GM21529 (cell line): ENCODE measurements at regions not wholly inside any gene's neighbourhood (a gene's known extent, or its start where the extent isn't known, plus 50 kb on each side); places are given as distances from the start of the nearest gene placed in this dataset.

ENCODE experiments used
- ATAC-seq: cut with Tn5 transposase; IDR thresholded peaks from one replicate; pipeline ENCODE4 v1.9.1; 2021; ENCODE audit not compliant: unreplicated experiment

DNA sequence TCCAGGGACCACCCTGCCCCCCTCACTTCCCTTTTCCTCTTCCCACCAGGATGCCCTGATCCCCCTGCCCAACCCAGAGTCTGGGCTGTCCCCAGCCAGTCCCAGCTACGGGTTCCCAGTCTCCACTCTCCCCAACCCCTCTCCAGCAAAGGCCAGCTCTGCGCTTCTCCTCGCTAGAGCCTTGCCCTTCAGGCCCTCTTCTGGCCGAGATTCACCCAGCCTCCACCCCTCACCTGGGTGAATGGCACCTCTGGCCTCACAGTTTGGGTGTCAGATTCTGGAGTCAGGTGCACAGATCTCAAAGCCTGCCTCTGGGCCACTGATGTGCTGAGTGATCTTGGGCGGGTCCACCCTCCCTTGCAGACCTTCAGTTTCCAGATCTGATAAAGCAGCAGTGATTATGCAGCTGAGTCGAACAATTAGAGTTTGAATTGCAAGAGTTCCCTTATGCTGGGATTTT, 185.6 kb upstream of the TNRC6C start:
- no peak for ATAC-seq

DNA sequence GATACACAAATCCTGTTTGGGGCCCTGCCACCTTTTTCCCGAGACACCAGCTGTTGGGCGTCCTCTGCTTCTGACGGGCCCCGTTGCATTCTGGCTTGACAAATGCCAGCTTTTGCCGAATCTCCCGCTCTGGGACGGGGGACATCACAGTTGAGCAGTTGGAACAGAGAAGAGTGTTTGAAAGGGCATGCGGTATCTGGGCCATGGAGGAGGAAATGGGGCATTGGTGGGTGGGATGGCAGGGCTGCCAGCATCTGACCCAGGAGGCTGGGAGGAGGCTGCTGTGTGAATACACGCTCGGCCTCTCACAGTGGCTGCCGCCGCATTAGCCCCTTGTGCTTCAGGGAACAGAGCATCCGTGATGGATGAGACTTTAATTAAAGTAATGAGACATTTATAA, 184.3 kb upstream of the TNRC6C start:
- no peak for ATAC-seq

DNA sequence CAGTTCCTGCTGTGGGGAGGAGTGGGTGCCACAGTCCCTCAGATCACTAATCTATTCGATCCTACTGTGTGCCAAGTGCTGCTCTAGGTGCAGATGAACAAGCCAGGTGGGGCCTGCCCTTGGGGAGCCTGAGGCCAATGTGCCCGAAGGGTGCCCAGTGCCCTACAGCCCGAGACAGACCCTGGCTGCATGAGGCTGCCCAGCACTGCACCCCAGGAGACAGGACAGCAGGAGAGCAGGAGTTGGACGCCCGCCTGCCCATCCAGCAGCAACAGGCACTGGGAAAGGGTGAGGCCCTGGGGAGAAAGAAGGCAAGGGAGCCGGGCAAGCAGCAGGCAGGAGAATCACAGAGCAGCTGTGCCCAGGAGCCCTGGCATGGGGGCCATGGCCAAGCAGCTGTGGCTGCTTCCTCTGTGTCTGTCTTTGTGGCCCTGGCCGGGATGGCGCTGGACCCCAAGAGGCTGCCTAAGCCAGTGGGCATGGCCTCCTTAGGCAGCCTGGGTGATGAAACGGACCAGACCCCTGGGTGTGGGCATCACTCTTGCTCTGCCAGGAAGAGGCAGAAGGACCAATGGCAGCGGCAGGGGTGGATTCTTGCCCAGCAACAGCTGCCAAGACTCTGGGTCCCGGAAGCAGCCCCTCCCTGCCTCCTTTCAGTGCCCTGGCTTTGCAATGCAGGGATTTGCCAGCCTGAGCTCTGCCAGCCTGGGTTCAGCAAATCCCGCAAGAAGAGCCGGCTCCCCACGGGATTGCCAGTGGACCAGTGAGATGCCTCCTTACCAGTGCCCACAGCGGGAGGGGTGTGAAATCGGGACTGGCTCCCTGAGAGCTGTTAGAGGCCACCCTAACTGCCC, 179.6 kb upstream of the TNRC6C start:
- no peak for ATAC-seq

DNA sequence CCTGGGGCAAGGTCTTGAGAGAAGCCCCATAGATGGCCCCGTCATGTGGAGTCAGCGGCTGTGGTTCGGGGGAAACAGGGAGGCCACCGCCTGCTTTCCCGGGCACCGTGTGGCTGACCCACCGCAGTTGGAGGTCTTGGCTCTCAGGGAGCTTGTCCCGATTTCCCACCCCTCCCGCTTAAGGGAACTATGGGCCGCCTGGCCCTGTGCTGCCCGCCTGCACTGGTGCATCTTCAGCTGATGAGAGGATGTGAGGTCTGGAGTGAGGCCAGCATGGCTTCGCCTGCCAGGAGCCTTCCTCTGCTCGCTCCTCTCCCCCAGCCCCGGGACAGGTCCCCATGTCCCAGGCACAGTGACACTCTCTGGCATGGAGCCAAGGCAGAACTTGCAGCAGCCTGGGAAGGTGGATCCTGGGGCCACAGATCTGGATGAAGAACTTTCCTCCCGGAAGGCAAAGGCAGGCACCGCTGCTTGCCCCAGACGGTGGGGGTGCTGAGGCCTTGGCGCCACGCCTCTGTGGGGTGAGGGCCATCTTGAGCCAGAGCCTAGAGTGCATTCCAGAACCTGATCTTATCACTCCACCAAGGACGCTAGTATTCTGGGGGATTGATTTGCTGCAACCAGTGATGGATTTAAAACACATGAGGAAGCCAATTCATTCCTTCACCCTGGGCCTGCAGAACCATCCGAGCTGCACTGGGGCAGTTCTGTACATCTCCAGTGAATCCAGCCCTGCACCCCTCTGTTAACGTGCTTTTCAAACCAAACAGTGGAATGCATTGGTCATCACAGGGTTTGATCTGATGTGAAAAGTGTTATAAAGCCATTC, 178.6 kb upstream of the TNRC6C start:
- no peak for ATAC-seq

DNA sequence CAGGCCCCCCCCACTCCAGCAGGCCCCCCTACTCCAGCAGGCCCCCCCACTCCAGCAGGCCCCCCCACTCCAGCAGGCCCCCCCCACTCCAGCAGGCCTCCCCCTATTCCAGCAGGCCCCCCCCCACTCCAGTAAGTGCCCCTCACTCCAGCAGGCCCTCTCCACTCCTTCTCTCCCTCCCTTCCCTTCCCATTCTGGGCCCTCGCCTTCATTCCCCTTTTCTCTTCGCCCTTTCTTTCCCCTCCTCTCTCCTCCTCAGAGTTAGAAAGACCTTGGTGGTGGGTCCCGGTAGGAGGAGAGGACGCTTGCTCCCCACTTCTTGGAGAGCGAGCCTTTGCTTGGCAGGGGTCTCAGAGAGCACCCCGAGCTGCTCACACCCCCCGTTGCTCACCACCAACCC, 177.0 kb upstream of the TNRC6C start:
- no peak for ATAC-seq

DNA sequence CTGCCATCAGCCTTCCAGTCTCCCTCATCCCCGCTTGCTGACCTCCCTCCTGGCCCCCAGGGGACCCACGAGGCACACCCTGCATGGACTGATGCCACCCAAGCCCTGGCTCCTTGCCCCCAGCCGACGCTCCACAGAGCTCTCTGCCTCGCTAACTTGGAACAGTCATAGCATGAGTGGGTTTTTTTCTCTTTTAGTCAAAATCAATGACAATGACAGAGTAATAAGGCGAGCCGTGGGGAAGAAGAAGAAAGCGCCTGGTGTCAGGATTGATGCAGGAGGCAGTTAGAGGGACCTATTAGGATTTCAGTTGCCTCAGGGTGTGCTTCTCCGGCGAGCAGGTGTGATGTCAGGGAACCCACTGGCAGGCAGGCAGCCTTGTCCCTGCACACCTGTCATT, 176.3 kb upstream of the TNRC6C start:
- no peak for ATAC-seq

DNA sequence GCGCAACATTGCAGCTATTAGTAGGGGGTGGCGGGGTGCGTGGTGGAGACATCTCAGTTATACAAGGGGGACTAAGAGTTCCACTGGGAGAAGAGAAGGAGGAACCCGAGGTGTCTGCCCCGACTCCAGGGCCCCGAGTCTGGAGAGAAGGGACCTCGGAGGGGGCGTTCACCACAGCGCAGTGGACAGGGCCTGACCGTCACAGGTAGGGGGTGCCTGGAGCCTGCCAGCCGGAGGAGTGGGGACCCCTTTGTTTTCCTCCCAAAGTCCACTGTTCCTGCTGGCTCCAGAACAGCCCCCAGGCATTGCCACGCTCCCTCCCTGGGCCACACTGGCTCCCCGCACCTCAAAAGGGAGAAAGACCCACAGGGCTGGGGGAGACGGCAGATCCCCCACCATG, 175.9 kb upstream of the TNRC6C start:
- no peak for ATAC-seq

DNA sequence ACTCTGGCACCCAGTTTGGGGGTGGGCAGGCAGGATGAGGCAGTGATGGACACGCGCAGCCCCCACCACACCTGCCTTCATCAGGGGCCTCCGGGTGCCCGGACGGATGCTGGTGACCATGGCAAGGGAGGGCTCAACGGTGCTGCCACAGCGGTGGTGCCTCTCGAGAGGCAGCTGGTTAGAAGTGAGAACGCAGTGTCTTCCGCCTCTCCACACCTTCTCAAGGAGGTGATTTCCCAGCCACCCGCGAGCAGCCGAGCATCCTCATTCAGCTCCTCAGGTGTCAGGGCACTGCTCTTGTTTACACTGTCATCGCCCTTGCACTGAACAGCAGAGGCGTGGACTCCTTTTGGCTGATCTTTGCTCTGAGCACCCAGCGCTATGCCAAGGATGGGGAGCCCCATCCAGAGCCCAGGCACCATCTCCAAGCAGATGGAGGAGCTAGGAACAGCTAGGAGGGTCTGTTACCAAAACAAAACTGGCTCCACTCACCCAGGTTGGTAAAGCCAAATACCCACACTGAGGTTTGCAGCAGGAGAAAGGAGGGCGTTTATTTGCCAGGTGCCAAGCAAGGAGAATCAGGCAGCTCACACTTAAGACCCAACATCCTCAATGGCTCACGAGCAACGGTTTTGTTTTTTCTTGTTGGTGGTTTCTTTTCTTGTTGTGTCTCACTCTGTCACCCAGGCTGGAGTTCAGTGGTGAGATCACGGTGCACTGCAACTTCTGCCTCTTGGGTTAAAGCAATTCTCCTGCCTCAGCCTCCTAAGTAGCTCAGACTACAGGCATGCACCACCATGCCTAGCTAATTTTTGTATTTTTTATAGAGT, 174.3 kb upstream of the TNRC6C start:
- ATAC-seq = no peak

DNA sequence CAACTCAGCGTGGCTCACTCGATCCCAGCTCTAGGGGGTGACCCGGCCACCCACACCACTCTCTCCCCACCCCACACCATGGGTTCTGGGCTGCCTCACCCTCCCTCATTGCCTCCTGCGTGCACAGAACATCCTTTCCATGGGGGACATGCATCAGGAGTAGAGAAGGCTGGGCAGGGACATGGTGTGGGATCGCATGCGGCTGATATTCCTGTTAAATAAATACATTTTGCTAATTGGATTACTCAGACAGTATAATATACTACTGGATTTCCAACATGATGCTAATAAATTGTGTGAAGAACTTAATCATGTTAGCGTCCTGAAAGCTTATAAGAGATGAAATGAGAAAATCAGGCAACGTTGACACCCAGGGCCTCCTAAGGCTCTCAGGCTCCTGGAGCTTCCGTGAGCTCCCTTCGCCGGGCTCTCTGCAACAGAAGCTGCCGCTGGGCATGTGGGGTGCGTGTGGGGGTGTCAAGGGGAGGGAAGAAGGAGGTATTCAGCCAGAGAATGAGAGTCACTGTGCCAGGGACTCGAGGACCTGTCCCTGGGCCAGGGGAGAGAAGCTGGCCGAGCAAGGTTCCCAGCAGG, 173.1 kb upstream of the TNRC6C start:
- no peak for ATAC-seq

DNA sequence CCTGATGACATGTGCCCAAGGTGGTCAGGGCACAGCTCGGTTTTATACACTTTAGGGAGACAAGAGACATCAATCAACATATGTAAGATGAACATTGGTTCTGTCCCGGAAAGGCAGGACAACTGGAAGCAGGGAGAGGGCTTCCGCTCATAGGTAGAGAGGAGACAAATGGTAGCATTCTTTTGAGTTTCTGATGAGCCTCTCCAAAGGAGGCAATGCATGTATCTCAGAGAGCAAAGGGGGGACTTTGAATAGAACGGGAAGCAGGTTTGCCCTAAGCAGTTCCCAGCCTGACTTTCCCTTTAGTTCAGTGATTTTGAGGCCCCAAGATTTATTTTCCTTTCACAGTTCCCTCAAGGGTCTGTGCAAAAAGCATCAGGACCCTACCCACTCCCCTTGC, 172.4 kb upstream of the TNRC6C start:
- ATAC-seq = no peak

DNA sequence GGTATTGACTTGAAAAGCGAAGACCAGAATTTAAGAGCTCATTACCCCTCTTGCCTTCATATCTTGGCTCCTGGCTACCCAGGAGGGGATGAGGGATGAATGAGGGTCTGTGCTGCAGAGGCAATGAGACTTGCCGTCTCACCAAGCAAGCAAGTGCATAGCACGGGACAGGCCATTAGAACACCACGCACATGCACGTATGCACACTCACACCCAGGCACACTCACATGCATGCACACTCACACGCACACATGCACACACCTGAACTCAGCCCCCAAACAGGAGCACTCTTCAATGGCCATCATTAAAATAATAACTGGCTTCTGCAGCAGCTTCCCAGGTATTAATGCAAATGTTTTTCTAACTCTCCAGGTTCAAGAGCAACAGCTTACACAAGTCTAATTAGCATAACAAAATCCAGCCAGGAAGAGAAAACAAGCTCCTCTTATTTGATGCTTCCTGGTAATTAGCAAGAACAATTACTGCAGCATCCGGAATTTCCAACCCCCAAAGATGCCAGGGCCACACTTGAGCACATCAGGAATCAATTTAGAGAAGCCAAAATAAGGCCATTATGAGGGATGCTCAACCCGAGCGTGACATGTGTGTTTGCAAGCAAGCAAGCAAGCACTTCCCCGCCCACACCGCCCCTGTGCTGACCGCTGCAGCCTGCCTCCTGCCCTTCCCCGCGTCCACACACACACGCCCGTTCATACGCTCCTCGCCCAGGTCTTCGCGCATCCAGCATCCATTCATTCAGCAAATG, 171.6 kb upstream of the TNRC6C start:
- no peak for ATAC-seq

DNA sequence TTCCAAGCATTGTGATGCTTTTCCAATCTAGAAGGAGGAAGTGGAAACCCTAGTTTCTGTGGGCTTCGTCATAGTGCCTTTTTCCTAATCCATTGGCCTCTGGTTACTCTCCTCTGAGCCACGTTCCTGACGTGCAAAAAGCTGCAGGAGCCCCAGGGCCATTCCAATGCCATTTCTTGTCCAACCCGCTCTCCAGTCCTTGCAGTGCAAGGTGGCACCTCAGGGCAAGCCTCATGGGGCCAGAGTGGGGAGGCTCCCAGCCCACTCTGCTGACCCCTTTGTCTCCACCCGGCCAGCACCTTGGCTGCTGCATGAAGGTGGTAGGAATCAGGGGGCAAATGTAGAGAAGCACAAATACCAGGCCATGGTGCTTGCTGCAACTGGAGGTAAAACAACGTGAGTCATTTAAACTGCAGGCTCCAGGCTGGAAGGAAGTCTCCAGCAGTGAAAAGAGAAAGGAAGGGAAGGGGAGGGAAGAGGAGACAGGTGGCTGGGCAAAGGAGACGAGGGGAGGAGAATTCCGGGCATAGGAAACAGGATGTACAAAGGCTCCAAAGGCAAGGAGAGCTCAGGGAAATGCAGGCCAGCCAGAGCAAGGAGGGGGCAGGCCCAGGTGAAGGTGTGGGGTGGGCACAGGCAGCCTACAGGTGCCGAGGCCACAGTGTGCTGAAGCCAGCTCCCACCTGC, 168.2 kb upstream of the TNRC6C start:
- no peak for ATAC-seq

DNA sequence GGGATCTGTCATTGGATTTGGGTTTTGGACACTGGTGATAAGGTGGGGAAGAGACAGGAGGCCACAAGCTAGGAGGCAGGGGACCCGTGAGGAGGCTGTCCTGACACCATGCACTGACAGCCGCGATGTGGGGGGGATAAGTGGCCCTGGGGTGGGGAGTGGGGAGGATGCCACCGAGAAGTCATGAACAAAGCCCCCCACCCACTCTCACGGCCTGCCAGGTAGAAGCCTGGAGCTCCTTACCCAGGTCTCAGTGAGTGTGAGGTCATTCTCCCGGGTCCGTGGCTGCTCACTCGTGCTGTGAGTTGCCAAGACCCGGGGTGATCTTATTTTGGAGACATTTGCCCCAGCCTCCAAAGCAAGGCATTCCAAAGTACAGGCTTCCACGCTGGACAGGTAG, 165.9 kb upstream of the TNRC6C start:
- ATAC-seq = no peak

DNA sequence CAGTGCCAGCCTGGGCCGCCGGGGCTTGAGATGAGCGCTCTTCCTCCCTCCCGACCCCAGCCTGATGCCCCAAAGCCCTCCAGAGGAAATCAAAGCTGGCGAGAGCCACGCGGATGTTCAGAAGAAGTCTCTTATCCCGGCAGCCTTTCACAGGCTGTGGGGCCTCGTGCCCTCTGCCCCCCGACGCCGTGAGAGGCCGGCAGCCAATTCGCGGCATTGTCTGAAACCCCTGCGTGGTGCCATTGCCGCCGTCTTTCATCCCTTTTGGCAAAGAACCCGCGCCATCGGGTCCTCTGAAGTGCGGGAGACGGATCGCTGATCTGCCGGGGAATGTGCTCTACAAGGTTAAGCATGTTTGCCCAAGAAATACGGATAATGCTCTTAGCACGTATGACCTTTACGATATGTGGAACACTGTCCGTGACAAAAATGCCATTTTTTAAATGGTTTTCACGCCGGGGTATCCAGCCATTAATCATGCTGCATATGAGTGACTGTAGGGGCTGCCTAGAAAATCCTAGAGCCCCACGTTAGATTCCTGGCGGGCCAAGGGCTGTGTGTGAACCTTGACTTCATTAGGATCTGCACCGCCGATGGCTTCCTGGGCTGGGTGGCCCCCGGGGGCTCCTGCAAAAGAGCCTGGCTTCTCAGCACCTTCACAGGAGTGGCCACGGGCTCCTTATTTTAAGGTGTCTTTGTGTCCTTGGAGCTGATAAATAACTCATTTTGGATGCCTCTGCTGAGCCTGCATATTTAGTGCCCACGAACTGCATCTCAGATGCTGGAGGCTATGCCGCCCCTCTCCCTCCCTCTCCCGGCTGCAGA, 165.1 kb upstream of the TNRC6C start:
- ATAC-seq = no peak

DNA sequence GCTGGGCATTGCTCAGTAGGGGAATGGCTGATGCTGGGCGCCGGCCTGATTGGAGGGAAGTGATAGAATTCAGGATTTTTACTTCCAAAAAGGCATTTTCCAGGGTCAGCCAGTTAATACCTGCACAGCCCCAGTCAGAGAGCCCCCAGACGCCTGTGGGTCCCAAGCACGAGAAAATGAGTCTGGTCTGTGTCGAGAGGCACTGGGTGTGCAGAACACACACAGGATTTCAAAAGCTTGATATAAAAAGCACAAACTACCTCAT, 164.6 kb upstream of the TNRC6C start:
- ATAC-seq = no peak

DNA sequence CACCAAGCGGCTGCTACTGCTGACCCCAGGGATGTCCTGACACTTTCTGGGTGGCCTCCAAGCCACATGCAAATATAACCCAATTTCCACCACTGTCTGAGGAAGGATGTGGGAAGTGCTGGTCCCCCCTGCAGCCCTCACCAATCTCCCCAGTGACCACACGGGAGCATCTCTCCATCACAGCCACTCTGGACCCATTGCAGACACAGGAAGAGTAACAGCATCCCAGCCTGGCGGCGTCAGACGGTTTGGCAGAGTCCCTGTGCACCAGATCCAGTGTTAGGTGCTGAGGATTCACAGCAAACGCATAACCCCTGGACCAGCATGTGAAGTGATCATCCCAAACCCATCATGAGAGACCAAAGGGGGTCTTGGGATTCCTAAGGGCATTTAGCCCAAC, 163.7 kb upstream of the TNRC6C start:
- no peak for ATAC-seq

DNA sequence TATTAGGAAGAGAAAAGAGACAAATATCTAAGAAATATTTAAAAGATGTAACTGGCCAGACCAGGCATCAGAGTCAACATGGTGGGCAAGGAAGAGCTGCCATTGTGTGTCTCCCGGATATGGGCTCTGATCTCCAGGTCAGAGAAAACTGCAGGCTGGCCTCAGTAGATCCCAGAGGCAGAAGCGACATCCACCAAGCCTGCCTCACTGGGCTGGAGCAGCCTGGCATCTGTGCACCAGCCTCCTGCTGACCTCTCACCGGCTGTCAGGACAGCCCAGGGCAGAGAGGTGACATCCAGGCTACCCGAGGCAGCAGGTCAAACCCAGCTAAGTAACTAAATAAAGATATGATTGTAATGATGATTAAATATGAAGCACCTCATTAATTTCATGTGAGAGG, 162.8 kb upstream of the TNRC6C start:
- ATAC-seq = no peak

DNA sequence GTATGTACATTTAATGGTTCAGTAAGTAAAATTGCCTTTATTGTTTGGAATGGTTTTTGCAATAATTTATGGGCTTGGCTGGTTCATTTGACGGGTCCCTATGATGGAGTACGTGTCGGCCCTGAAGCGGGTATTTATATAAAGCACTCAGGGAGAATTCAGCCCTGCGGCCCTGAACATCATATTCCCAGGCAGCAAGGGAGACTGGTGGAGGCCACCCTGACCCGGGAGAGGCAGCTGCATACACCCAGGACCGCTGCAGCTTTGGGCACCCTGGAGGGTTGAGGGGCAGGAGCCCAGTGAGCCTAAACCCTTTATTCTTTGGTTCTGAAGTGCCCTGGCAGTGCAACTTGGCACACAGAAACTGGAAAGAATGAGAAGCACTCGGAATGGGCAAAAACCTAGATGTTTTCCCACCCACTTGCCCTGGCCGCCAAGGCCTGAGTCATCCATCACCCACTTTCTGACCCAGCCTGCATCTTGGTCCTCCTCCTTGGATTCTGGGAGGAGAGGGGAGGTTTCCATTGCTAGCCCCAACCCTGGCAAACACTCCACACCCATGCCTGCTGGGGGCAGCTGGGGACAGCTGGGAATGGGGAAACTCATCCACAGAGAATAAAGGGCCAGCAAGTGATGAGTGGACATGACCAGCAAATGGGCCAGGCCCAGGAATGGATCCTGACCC, 162.2 kb upstream of the TNRC6C start:
- ATAC-seq = no peak

DNA sequence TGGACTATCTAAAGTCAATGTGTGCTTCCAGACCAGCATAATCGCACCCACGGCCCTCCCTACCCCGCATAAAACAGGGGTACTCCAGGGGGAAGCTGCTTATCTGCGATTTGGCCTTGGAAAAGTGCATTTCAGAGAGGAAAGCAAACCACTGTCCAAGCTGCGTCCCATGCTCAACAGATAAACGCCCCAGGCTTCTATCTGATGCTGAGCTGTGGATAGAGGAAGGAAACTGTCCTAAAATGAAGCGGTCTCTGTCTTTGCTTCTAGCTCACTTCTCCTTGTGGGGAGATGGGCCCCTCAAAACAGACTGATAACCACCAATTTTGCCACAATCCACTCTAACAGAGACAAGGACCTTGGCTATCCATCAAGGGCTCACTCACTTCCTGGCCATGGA, 160.5 kb upstream of the TNRC6C start:
- no peak for ATAC-seq
